Body of pancreas (tissue), 4 donors: ENCODE measurements at regions not wholly inside any gene's neighbourhood (a gene's known extent, or its start where the extent isn't known, plus 50 kb on each side); places are given as distances from the start of the nearest gene placed in this dataset.

Source experiments
- POLR2A ChIP-seq, 3 donors: fragments of 450-650 bp; IDR thresholded peaks; one replicate each; pipeline ENCODE4 v1.6.1; 2016; ENCODE audit warnings: antibody characterized with exemption in 3 of 3, mild to moderate bottlenecking in 2 of 3
- TF ChIP-seq, protein P1 (sequence below), 7 experiments: fragments of 450-650 bp in 4 of 7; fragments of 200-600 bp in 3 of 7; sonication (generic) in 3 of 7; IDR thresholded peaks; one replicate each; pipeline ENCODE4 v1.5.1; 2016 to 2019; ENCODE audit warnings: antibody characterized with exemption in 7 of 7

- TF ChIP-seq, protein P1, sequence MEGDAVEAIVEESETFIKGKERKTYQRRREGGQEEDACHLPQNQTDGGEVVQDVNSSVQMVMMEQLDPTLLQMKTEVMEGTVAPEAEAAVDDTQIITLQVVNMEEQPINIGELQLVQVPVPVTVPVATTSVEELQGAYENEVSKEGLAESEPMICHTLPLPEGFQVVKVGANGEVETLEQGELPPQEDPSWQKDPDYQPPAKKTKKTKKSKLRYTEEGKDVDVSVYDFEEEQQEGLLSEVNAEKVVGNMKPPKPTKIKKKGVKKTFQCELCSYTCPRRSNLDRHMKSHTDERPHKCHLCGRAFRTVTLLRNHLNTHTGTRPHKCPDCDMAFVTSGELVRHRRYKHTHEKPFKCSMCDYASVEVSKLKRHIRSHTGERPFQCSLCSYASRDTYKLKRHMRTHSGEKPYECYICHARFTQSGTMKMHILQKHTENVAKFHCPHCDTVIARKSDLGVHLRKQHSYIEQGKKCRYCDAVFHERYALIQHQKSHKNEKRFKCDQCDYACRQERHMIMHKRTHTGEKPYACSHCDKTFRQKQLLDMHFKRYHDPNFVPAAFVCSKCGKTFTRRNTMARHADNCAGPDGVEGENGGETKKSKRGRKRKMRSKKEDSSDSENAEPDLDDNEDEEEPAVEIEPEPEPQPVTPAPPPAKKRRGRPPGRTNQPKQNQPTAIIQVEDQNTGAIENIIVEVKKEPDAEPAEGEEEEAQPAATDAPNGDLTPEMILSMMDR (IDR thresholded peaks at IDR 0.05): no peak
- no peak for TF ChIP-seq POLR2A (IDR thresholded peaks at IDR 0.05)
These were observed 241.7 kb upstream of the DOK6 start for GRCh38 chr18:69158944-69159343.
